Fibroblast of lung (primary cell): ENCODE measurements at regions not wholly inside any gene's neighbourhood (a gene's known extent, or its start where the extent isn't known, plus 50 kb on each side); places are given as distances from the start of the nearest gene placed in this dataset.

Source experiments
- EZH2 ChIP-seq: IDR thresholded peaks from 2 replicates; pipeline ENCODE4 v1.5.1; 2012; ENCODE audit warnings: low read length, control low read depth, mild to moderate bottlenecking; ENCODE audit errors: missing control alignments
- TF ChIP-seq, protein P1 (sequence below), 2 donors: IDR thresholded peaks in 1 of 2; conservative IDR thresholded peaks in 1 of 2; 1 replicate in 1 of 2; 2 replicates in 1 of 2; pipeline ENCODE4 v1.5.1; 2011 to 2012; ENCODE audit warnings: low read length in 2 of 2, control low read depth in 1 of 2, inconsistent platforms in 1 of 2, low read depth in 1 of 2, mild to moderate bottlenecking in 1 of 2

DNA sequence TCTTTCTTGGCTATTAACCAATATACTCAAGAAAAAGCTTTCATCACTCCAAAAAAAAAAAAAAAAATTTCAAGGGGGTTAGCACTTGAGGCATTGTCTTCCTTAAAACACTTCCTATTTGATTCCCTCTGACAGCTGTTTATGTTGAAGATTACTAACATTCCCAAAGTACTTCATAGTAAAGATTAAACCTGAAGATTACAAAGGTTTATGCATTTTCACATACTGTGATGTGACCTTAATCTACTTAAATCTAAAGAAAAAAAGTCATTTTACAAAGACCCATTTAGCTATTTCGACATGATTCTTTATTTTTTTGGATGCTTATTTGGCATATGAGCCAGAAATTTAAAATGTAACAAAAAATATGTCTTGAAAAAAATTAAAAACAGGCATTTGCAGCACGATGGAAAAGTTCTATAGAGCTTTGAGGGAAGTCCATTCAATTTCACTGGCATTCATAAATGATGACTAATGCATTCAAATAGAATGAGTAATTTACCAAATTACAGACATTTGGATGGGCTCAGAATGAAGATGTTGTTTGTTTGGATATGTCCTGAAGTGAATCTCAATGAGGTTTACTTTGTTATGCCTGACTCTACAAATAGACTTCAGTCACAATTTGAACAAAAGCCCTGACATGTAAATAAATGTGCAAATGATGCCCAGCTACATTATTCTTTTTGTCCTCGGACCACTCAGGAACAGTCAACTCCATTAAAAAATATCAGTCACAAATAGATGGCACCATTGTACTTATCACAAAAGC, 674.6 kb upstream of the MARCKS start:
- TF ChIP-seq, protein P1, sequence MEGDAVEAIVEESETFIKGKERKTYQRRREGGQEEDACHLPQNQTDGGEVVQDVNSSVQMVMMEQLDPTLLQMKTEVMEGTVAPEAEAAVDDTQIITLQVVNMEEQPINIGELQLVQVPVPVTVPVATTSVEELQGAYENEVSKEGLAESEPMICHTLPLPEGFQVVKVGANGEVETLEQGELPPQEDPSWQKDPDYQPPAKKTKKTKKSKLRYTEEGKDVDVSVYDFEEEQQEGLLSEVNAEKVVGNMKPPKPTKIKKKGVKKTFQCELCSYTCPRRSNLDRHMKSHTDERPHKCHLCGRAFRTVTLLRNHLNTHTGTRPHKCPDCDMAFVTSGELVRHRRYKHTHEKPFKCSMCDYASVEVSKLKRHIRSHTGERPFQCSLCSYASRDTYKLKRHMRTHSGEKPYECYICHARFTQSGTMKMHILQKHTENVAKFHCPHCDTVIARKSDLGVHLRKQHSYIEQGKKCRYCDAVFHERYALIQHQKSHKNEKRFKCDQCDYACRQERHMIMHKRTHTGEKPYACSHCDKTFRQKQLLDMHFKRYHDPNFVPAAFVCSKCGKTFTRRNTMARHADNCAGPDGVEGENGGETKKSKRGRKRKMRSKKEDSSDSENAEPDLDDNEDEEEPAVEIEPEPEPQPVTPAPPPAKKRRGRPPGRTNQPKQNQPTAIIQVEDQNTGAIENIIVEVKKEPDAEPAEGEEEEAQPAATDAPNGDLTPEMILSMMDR (conservative IDR thresholded peaks at IDR 0.05 in 1 of 2, IDR thresholded peaks at IDR 0.05 in 1 of 2; ENCODE audit: low read depth in 1 of 2, low read length in 2 of 2) = no peak
- no peak for TF ChIP-seq EZH2
